GM21825 (cell line): ENCODE measurements at regions not wholly inside any gene's neighbourhood (a gene's known extent, or its start where the extent isn't known, plus 50 kb on each side); places are given as distances from the start of the nearest gene placed in this dataset.

ENCODE experiments used
- ATAC-seq: cut with Tn5 transposase; IDR thresholded peaks from one replicate; pipeline ENCODE4 v1.9.1; 2021; ENCODE audit warnings: mild to moderate bottlenecking, moderate library complexity; ENCODE audit not compliant: unreplicated experiment

- no peak for ATAC-seq
Measured at GRCh38 chr22:48218889-48219420, 1456.5 kb downstream of the TBC1D22A start.

GRCh38 chr22:48217596-48217995 is 1455.1 kb downstream of the TBC1D22A start:
- no peak for ATAC-seq

- no peak for ATAC-seq
Measured at GRCh38 chr22:48212727-48213126, 1450.3 kb downstream of the TBC1D22A start.

- no peak for ATAC-seq
Measured at GRCh38 chr22:48210812-48211211, 1448.4 kb downstream of the TBC1D22A start.

- ATAC-seq, result no peak
Measured at GRCh38 chr22:48210198-48210580, 1447.7 kb downstream of the TBC1D22A start.

GRCh38 chr22:48209473-48210197 is 1447.2 kb downstream of the TBC1D22A start:
- ATAC-seq, result no peak

- ATAC-seq, result no peak
Measured at GRCh38 chr22:48208894-48209293, 1446.4 kb downstream of the TBC1D22A start.

GRCh38 chr22:48207919-48208535 is 1445.6 kb downstream of the TBC1D22A start:
- ATAC-seq, result no peak

GRCh38 chr22:48205790-48206189 is 1443.3 kb downstream of the TBC1D22A start:
- ATAC-seq, result no peak

- ATAC-seq, result no peak
Measured at GRCh38 chr22:48205161-48205560, 1442.7 kb downstream of the TBC1D22A start.

- no peak for ATAC-seq
Measured at GRCh38 chr22:48204296-48204695, 1441.8 kb downstream of the TBC1D22A start.

- no peak for ATAC-seq
Measured at GRCh38 chr22:48199667-48200066, 1437.2 kb downstream of the TBC1D22A start.

GRCh38 chr22:48198489-48199459 is 1436.3 kb downstream of the TBC1D22A start:
- ATAC-seq, result no peak

GRCh38 chr22:48197189-48197690 is 1434.8 kb downstream of the TBC1D22A start:
- ATAC-seq, result no peak

- ATAC-seq, result no peak
Measured at GRCh38 chr22:48192920-48193319, 1430.5 kb downstream of the TBC1D22A start.

GRCh38 chr22:48192071-48192470 is 1429.6 kb downstream of the TBC1D22A start:
- no peak for ATAC-seq

- ATAC-seq, result no peak
Measured at GRCh38 chr22:48188231-48188721, 1425.8 kb downstream of the TBC1D22A start.

- no peak for ATAC-seq
Measured at GRCh38 chr22:48187356-48187755, 1424.9 kb downstream of the TBC1D22A start.

GRCh38 chr22:48186146-48186790 is 1423.8 kb downstream of the TBC1D22A start:
- ATAC-seq, result no peak
